ENCODE measurements at regions not wholly inside any gene's neighbourhood (a gene's known extent, or its start where the extent isn't known, plus 50 kb on each side); places are given as distances from the start of the nearest gene placed in this dataset.

GRCh38 chr11:113602483-113602882 is 103.6 kb downstream of the TMPRSS5 start (continued):
- TF ChIP-seq E2F4 (CRISPR knock-in tag; IDR thresholded peaks at IDR 0.05; ENCODE audit: borderline replicate concordance, low read depth), result no peak
- TF ChIP-seq IRF2 (CRISPR knock-in tag; IDR thresholded peaks at IDR 0.05; ENCODE audit: borderline replicate concordance, low read depth), result no peak
- TF ChIP-seq ZBTB43 (CRISPR knock-in tag; IDR thresholded peaks at IDR 0.05), result no peak
- no peak for TF ChIP-seq ZBTB21 (CRISPR knock-in tag; IDR thresholded peaks at IDR 0.05; ENCODE audit: borderline replicate concordance)

GRCh38 chr11:113596658-113597057 is 109.5 kb downstream of the TMPRSS5 start:
- Mint-ChIP-seq H3K4me1 (peaks cover 6% of the 10 kb centered on the region), H3K4me3 (no peak overlapping the region), H3K27me3 (ENCODE audit: low read depth) (no peaks in the 10 kb centered on the region), H3K27ac (no peak overlapping the region), H3K36me3 (peaks cover 8% of the 10 kb centered on the region), H3K9me3 (peaks cover 16% of the 10 kb centered on the region)
- POLR2A ChIA-PET, result no interaction called here
- DNase-seq (ENCODE audit: low spot score) (no peak), ATAC-seq (peak; percentile 75)
- CTCF ChIA-PET, result interaction anchor here (0.8 to 1.0 kb wide), 3 partner anchors 134 to 210 kb away, joined by 3 to 4 read pairs (median 3); partner anchors contain the start of gene ZW10
- TF ChIP-seq ZNF317 (CRISPR knock-in tag; IDR thresholded peaks at IDR 0.05; ENCODE audit: borderline replicate concordance, low read depth) (no peak), PREB (CRISPR knock-in tag; IDR thresholded peaks at IDR 0.05; ENCODE audit: borderline replicate concordance) (no peak), FOXP1 (CRISPR knock-in tag; IDR thresholded peaks at IDR 0.05; ENCODE audit: borderline replicate concordance) (no peak), ATF6 (CRISPR knock-in tag; IDR thresholded peaks at IDR 0.05) (no peak), KAT7 (CRISPR knock-in tag; IDR thresholded peaks at IDR 0.05; ENCODE audit: borderline replicate concordance) (no peak), USF2 (CRISPR knock-in tag; IDR thresholded peaks at IDR 0.05) (no peak), E2F5 (CRISPR knock-in tag; IDR thresholded peaks at IDR 0.05) (no peak), TP53 (CRISPR knock-in tag; IDR thresholded peaks at IDR 0.05) (no peak), ATF3 (CRISPR knock-in tag; conservative IDR thresholded peaks at IDR 0.05) (no peak), USF1 (CRISPR knock-in tag; IDR thresholded peaks at IDR 0.05) (no peak), CDX4 (CRISPR knock-in tag; IDR thresholded peaks at IDR 0.05; ENCODE audit: borderline replicate concordance) (no peak), ZNF671 (CRISPR knock-in tag; IDR thresholded peaks at IDR 0.05) (no peak), CBFB (CRISPR knock-in tag; IDR thresholded peaks at IDR 0.05; ENCODE audit: low read depth) (no peak), ZBTB43 (CRISPR knock-in tag; IDR thresholded peaks at IDR 0.05) (no peak), TEAD4 (CRISPR knock-in tag; IDR thresholded peaks at IDR 0.05) (no peak), MXD4 (CRISPR knock-in tag; IDR thresholded peaks at IDR 0.05; ENCODE audit: borderline replicate concordance) (no peak), EMX1 (CRISPR knock-in tag; IDR thresholded peaks at IDR 0.05) (no peak), ZNF121 (CRISPR knock-in tag; IDR thresholded peaks at IDR 0.05) (no peak), ZNF219 (CRISPR knock-in tag; IDR thresholded peaks at IDR 0.05; ENCODE audit: borderline replicate concordance) (no peak)
